ENCODE measurements at regions not wholly inside any gene's neighbourhood (a gene's known extent, or its start where the extent isn't known, plus 50 kb on each side); places are given as distances from the start of the nearest gene placed in this dataset.
"Not testable (repeated sequence)": the region's sequence is repeated elsewhere in the genome, so short reads cannot be mapped to it uniquely, and the experiment has no call there.

DNA sequence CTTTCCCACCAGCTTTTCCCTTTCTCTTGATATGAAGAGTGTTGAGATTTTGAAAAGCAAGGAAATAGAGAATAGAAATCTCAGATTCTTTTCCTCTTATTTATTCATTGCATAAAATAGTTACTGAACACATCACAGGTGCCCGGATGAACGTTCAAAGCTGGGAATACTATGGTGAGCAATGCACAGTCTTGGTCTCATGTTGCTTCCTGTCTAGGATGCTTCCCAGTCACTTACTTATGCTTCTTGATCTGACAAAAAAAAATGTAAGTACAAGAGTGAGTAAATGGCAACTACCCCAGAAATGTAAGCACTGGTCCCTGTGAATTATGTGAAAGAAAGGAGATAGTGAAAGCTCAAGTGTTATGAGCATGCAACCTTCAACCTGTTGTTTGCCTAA, 153.5 kb upstream of the S1PR3 start:
- no TSS peak for BruUV-seq (replicated peaks)
- no peaks in the 10 kb centered on the region for H3K9me3 ChIP-seq (ENCODE audit: low read length)
- H3K36me3 ChIP-seq (replicated peaks in 1 of 2; ENCODE audit: control insufficient read depth in 1 of 2, insufficient read depth in 2 of 2, low read length in 2 of 2): no peaks in the 10 kb centered on the region
- ChIA-PET POLR2A (no interaction called here), CTCF (ENCODE audit: low intra/inter-chr PET ratio, low total read pairs) (no interaction called here)
- intact Hi-C loops (cut with micrococcal nuclease; ENCODE audit: unreplicated experiment) (no loop called here), in situ Hi-C loops (cut with HindIII; ENCODE audit: extremely low pct_ligation_motif_present, low pct_unique_long_range_greater_than_20kb) (no loop called here)
- no peak overlapping the region for H2AFZ ChIP-seq (ENCODE audit: low read length)
- no peak overlapping the region for H3K4me2 ChIP-seq (ENCODE audit: low read depth, low read length)
- H3K79me2 ChIP-seq (ENCODE audit: insufficient read depth, low read length): no peaks in the 10 kb centered on the region
- H3K4me3 ChIP-seq (replicated peaks in 1 of 3; ENCODE audit: insufficient read depth in 1 of 3, low read depth in 2 of 3, low read length in 3 of 3): no peak overlapping the region
- 0% methylated on average over 2 of the region's 2 CpGs for WGBS (ENCODE audit: low lambda C conversion rate)
- H3K4me1 ChIP-seq (ENCODE audit: insufficient read depth, low read length): no peaks in the 10 kb centered on the region
- TF ChIP-seq JARID2 (CRISPR knock-in tag; IDR thresholded peaks at IDR 0.05; ENCODE audit: insufficient replicate concordance) (no peak), ZSCAN21 (CRISPR knock-in tag; IDR thresholded peaks at IDR 0.05; ENCODE audit: borderline replicate concordance) (no peak), ONECUT2 (CRISPR knock-in tag; IDR thresholded peaks at IDR 0.05) (no peak), EZH2 (conservative IDR thresholded peaks at IDR 0.05; ENCODE audit: low read depth, low read length) (no peak), ZNF552 (CRISPR knock-in tag; IDR thresholded peaks at IDR 0.05; ENCODE audit: borderline replicate concordance) (no peak), SP140L (CRISPR knock-in tag; IDR thresholded peaks at IDR 0.05; ENCODE audit: borderline replicate concordance) (no peak), HOXD1 (CRISPR knock-in tag; IDR thresholded peaks at IDR 0.05) (no peak), SOX13 (IDR thresholded peaks at IDR 0.05) (no peak), SOX13 (CRISPR knock-in tag; conservative IDR thresholded peaks at IDR 0.05 in 1 of 2, IDR thresholded peaks at IDR 0.05 in 1 of 2) (no peak), FOXK2 (IDR thresholded peaks at IDR 0.05) (no peak), FOSL2 (CRISPR knock-in tag; IDR thresholded peaks at IDR 0.05) (no peak), RORA (CRISPR knock-in tag; IDR thresholded peaks at IDR 0.05) (no peak), PCBP2 (optimal IDR thresholded peaks at IDR 0.05; ENCODE audit: low read depth, low read length, poor library complexity, severe bottlenecking) (no peak), ZNF251 (CRISPR knock-in tag; IDR thresholded peaks at IDR 0.05) (no peak), DNMT3B (CRISPR knock-in tag; conservative IDR thresholded peaks at IDR 0.05) (no peak), ZMYM4 (CRISPR knock-in tag; IDR thresholded peaks at IDR 0.05) (no peak), ZNF83 (CRISPR knock-in tag; IDR thresholded peaks at IDR 0.05; ENCODE audit: borderline replicate concordance) (no peak)
- TF ChIP-seq, protein P1, sequence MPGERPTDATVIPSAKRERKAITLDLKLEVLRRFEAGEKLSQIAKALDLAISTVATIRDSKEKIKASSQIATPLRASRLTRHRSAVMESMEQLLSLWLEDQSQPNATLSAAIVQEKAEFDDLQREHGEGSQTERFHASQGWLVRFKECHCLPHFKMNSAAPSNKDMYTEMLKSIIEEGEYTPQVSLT (CRISPR knock-in tag; IDR thresholded peaks at IDR 0.05; ENCODE audit: borderline replicate concordance, low read depth): no peak
- TF ChIP-seq, protein P2, sequence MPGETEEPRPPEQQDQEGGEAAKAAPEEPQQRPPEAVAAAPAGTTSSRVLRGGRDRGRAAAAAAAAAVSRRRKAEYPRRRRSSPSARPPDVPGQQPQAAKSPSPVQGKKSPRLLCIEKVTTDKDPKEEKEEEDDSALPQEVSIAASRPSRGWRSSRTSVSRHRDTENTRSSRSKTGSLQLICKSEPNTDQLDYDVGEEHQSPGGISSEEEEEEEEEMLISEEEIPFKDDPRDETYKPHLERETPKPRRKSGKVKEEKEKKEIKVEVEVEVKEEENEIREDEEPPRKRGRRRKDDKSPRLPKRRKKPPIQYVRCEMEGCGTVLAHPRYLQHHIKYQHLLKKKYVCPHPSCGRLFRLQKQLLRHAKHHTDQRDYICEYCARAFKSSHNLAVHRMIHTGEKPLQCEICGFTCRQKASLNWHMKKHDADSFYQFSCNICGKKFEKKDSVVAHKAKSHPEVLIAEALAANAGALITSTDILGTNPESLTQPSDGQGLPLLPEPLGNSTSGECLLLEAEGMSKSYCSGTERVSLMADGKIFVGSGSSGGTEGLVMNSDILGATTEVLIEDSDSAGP (CRISPR knock-in tag; IDR thresholded peaks at IDR 0.05; ENCODE audit: borderline replicate concordance): no peak
- no peak for FAIRE-seq
- no peak overlapping the region for H3K27ac ChIP-seq (ENCODE audit: extremely low read length, insufficient read depth, low read length)
- no peak for ATAC-seq
- H4K20me1 ChIP-seq (ENCODE audit: insufficient read depth, low read length): no peaks in the 10 kb centered on the region
- H3K9ac ChIP-seq (ENCODE audit: insufficient read depth, low read depth, low read length): no peak overlapping the region
- DNase-seq (ENCODE audit: low spot score): no peak
- no peaks in the 10 kb centered on the region for H3K27me3 ChIP-seq (ENCODE audit: control insufficient read depth in 1 of 2, insufficient read depth in 2 of 2, low read length in 2 of 2)

DNA sequence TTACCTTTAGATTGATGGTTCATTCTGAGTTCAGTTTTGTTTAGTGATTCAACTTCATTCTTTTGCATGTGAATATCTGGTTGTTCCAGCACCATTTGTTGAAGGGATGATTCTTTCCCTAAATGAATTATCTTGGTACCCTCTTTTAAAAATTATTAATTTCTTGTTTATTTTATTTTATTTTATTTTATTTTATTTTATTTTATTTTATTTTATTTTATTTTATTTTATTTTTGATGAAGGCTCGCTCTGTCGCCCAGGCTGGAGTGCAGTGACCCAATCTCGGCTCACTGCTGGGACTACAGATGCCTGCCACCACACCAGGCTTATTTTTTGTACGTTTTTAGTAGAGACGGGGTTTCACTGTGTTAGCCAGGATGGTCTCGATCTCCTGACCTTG, 141.4 kb upstream of the S1PR3 start:
- FAIRE-seq; intact Hi-C loops (cut with micrococcal nuclease; ENCODE audit: unreplicated experiment); H3K4me2 ChIP-seq (ENCODE audit: low read depth, low read length); H4K20me1 ChIP-seq (ENCODE audit: insufficient read depth, low read length); DNase-seq (ENCODE audit: low spot score); in situ Hi-C loops (cut with HindIII; ENCODE audit: extremely low pct_ligation_motif_present, low pct_unique_long_range_greater_than_20kb); H3K79me2 ChIP-seq (ENCODE audit: insufficient read depth, low read length); POLR2A ChIA-PET; BruUV-seq (replicated peaks); H3K9ac ChIP-seq (ENCODE audit: insufficient read depth, low read depth, low read length); H3K4me3 ChIP-seq (replicated peaks in 1 of 3; ENCODE audit: insufficient read depth in 1 of 3, low read depth in 2 of 3, low read length in 3 of 3); H3K27me3 ChIP-seq (ENCODE audit: control insufficient read depth in 1 of 2, insufficient read depth in 2 of 2, low read length in 2 of 2); H2AFZ ChIP-seq (ENCODE audit: low read length); H3K4me1 ChIP-seq (ENCODE audit: insufficient read depth, low read length); H3K36me3 ChIP-seq (replicated peaks in 1 of 2; ENCODE audit: control insufficient read depth in 1 of 2, insufficient read depth in 2 of 2, low read length in 2 of 2); H3K9me3 ChIP-seq (ENCODE audit: low read length); H3K27ac ChIP-seq (ENCODE audit: extremely low read length, insufficient read depth, low read length); CTCF ChIA-PET (ENCODE audit: low intra/inter-chr PET ratio, low total read pairs); ATAC-seq: not testable (repeated sequence)
- 4% methylated on average over 6 of the region's 6 CpGs for WGBS (ENCODE audit: low lambda C conversion rate)
